HG03558 (cell line): ENCODE measurements at regions not wholly inside any gene's neighbourhood (a gene's known extent, or its start where the extent isn't known, plus 50 kb on each side); places are given as distances from the start of the nearest gene placed in this dataset.

Experiments used
- ATAC-seq: cut with Tn5 transposase; IDR thresholded peaks from one replicate; pipeline ENCODE4 v1.9.1; 2021; ENCODE audit warnings: moderate number of reproducible peaks; ENCODE audit not compliant: unreplicated experiment; ENCODE audit errors: extremely low read depth

DNA sequence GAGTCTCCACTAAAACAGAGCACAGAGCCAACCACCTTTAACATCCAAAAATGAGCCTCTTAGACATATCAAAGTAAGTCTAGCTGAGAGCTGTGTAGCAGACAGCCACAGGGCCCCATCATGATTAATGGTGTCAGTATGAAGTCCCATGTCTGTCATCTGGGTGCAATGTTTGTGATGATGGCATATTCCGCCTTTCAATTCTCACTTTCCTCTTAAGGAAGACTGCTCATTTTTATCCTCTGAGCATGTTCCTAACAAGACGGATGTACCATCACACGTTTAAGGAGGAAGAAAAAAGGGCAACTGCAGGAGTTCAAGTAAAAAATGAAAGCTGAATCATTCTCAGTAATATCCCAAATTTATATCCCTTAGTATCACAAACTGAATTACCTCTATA is 85.8 kb upstream of the KCNMB2 start:
- ATAC-seq: no peak

DNA sequence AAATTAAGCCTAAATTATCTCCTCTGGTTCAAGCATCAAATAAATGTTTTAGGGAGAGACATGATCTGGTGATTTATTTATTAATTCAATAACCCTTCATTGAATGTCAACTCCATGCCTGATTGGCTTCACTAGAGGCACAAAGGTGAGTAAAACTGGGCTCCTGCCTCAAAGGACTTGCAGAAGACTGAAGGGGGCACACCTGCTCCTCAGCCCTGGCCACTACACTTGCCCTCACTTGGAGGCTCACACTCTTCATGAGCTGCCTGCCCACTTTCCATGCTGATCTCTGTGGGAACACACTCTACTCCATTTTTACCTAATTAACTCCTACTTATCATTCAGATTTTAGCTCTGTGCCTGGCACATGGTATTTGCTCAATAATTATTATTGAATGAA is 84.4 kb upstream of the KCNMB2 start:
- ATAC-seq: no peak

- no peak for ATAC-seq
Observed at GRCh38 chr3:178454726-178455125, 81.5 kb upstream of the KCNMB2 start.

DNA sequence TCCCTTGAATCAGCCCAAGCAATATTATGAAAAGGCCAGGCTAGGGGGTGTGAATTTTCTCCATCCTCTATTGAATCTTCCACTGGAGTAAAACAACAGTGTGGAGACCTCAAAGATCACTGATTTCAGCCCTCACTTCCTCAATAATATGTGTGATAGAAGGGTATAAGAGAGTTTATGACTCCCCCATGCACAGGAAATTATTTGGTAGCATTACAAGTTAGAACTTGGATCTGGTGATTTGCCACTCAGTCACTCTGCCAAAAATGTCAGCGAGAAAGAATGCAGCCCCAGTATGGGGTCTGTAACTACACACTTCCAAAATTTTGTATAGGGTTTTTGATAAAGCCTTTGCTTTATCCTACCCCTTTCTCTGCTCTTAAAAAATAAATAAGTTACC is 81.0 kb upstream of the KCNMB2 start:
- ATAC-seq: no peak

DNA sequence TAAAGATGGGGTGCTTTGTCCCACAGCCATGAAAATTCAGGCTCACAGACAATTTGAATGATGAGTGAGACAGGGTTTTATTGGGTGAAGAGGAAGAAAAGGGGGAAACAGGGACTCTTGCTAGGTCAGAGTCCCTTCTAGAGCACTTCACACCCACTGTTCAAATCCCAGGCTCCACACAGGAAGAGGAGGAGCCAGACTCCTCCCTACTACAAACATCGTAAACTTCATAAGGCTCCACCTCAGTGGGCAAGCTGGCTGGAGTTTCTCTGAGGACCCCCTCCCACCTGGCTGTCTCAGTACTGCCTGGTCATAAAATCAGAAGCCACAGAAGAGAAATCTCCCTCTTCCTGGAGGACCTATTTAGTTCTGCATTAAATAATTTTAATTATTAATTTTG is 80.3 kb upstream of the KCNMB2 start:
- ATAC-seq: no peak

GRCh38 chr3:178456621-178457285 is 79.5 kb upstream of the KCNMB2 start:
- no peak for ATAC-seq

GRCh38 chr3:178457511-178457910 is 78.7 kb upstream of the KCNMB2 start:
- ATAC-seq: no peak

DNA sequence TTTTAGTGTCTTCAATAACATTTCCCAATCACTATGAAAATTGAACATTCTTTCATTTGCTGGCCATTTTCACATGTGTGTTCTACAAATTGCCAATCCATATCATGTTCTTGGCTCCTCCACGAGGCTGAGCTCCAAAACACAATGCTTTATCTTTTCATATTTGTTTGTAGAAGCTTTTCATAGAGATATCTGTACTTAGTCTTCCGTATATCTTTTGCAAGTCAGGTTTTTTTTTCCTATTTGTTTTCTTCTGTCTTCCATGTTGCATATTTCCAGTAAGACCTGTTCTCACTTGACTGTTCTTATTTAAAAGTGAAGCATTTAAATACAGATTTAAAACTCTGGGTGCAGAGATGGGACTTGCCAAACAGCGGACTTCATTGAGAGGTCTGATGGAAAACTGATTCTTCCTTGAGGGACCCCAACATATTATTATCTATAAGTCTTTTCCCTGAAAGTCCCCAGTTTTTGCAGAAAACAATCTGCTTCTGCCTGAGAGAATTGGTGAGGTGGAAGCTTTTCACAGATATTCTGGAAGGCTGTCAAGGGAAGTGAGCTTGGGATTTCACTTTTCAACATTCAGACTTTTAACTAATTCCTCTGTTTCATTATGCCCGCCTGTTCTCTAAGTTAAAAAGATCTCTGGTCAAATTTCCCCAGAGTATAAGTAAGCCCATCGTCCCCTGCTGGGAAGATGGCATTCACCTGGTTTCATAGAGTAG is 77.8 kb upstream of the KCNMB2 start:
- no peak for ATAC-seq

DNA sequence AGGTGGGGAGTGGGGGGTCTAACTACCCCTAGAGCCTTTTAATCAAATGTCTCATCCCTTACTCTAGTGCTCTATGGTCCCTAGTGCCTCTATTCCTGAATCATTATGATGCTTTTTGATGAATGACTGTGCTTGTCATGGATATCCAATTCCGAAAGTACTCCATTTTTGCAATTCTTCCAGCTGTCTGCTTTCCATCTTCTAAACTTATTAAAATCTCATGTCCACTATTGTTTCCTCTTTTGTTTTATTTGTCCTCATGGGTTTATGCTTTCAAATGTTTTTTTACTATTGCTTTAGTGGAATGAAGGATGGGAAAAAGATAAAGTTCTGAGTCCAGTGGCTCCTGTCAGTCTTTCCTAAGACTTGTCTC is 77.2 kb upstream of the KCNMB2 start:
- no peak for ATAC-seq

DNA sequence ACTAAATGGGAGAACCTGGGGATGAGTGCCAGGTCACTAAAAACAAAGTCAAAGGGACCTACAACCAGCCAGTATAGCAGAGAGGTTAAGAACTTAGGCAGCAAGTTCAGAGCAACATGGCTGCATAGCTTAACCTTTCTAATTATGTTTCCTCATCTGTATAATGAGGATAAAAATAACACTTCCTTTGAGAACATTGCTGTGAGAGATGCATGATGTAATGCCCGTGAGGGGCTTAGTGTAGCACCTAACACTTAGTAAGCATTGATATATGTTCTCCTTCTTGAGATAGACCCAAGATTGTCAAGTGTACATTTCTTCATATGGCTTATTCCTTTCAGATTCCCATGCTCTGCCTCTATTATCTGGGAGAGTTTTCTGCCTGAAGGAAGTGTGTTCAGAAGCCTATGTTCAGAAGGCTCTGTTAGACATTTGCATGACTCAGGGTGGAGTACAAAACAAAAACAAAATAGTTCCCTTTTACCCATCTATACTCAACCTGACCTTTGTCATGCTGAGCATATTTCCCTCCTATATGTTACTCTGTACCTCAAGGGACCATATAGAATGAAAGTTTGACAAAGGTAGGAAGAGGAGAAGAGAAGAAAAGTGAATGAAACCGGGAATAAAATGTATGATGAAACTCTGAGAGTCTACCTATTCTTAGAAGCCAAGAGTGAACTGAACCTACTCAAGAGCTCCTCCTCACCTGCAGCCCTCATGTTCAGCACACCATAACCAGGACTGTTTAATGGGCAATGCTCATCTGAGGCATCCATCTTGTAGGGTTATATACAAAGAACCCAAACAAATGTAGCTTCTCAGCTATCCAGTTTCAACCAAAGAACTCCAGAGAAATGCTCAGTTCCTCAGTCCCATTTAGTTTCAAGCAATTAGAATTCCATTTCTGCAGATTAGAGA is 70.7 kb upstream of the KCNMB2 start:
- no peak for ATAC-seq

GRCh38 chr3:178472941-178473340 is 63.3 kb upstream of the KCNMB2 start:
- ATAC-seq: no peak

GRCh38 chr3:178474526-178474925 is 61.7 kb upstream of the KCNMB2 start:
- no peak for ATAC-seq

DNA sequence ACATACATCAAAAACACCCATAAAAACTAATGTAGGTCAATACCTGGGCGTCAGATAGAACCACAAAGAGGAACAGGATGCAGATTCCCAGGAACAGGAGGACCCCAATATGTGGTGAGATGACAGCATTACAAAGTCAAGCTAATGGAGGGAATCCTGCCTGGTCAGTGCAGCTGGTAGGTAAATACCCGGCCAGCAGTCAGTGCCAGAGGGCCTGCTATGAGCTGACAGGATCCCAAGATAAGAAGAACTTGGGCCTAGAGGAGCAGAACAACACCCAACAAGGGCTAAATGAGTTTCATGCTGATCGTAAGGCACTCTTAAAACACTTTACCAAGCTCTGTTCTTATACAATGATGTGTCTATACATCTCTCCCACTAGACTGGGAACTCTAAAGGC is 61.2 kb upstream of the KCNMB2 start:
- no peak for ATAC-seq

- no peak for ATAC-seq
Observed at GRCh38 chr3:178476886-178477285, 59.4 kb upstream of the KCNMB2 start.

GRCh38 chr3:178479446-178479845 is 56.8 kb upstream of the KCNMB2 start:
- ATAC-seq: no peak

GRCh38 chr3:178479860-178480259 is 56.4 kb upstream of the KCNMB2 start:
- no peak for ATAC-seq

- no peak for ATAC-seq
Observed at GRCh38 chr3:178480274-178480673, 56.0 kb upstream of the KCNMB2 start.

GRCh38 chr3:178480795-178481194 is 55.4 kb upstream of the KCNMB2 start:
- ATAC-seq: peak; percentile 98

GRCh38 chr3:178482981-178483380 is 53.3 kb upstream of the KCNMB2 start:
- ATAC-seq: no peak

DNA sequence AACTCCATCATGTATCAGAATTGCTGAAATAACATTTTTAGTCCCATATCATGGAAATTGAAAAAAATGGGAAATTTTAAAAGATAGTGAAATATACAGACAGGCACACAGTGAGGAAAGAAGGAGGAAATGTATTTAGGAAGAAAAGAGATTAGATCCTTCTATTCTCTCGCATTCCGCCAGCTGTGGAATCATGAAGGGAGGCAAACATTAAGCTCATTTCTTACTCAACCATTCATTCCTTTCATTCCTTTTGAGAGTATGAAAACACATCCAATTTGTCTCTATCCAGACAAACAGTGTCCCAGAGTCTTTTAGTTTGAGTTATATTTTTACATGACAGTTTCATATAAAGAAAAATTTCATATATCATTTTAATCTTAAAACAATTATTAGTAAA is 52.5 kb upstream of the KCNMB2 start:
- no peak for ATAC-seq

- no peak for ATAC-seq
Observed at GRCh38 chr3:178485756-178486155, 50.5 kb upstream of the KCNMB2 start.
